Medulla oblongata (tissue), 1 donor: ENCODE measurements at regions not wholly inside any gene's neighbourhood (a gene's known extent, or its start where the extent isn't known, plus 50 kb on each side); places are given as distances from the start of the nearest gene placed in this dataset.

ENCODE experiments used
- DNase-seq: peaks from one replicate; pipeline ENCODE4 v3.0.0-alpha.2; 2015; ENCODE audit errors: extremely low spot score

GRCh38 chr2:9105601-9106337 lies 100.8 kb upstream of the ASAP2 start:
- no peak for DNase-seq

GRCh38 chr2:9103663-9104277 lies 100.3 kb upstream of the MBOAT2 start:
- no peak for DNase-seq

- DNase-seq = no peak
Measured at GRCh38 chr2:9102861-9103662, 99.6 kb upstream of the MBOAT2 start.

GRCh38 chr2:9101763-9102425 lies 98.4 kb upstream of the MBOAT2 start:
- no peak for DNase-seq

GRCh38 chr2:9100080-9100876 lies 96.8 kb upstream of the MBOAT2 start:
- no peak for DNase-seq

- no peak for DNase-seq
Measured at GRCh38 chr2:9099341-9099751, 95.9 kb upstream of the MBOAT2 start.

GRCh38 chr2:9097892-9098291 lies 94.4 kb upstream of the MBOAT2 start:
- no peak for DNase-seq

GRCh38 chr2:9097239-9097638 lies 93.8 kb upstream of the MBOAT2 start:
- DNase-seq = no peak

- DNase-seq = no peak
Measured at GRCh38 chr2:9096761-9097160, 93.3 kb upstream of the MBOAT2 start.

- peak; percentile 76 for DNase-seq
Measured at GRCh38 chr2:9095690-9096089, 92.2 kb upstream of the MBOAT2 start.

- DNase-seq = no peak
Measured at GRCh38 chr2:9095226-9095625, 91.7 kb upstream of the MBOAT2 start.

- DNase-seq = peak; percentile 23
Measured at GRCh38 chr2:9094117-9094516, 90.6 kb upstream of the MBOAT2 start.

- no peak for DNase-seq
Measured at GRCh38 chr2:9093324-9093723, 89.8 kb upstream of the MBOAT2 start.

- no peak for DNase-seq
Measured at GRCh38 chr2:9092383-9093282, 89.1 kb upstream of the MBOAT2 start.

GRCh38 chr2:9091811-9092210 lies 88.3 kb upstream of the MBOAT2 start:
- no peak for DNase-seq

GRCh38 chr2:9089831-9090230 lies 86.3 kb upstream of the MBOAT2 start:
- DNase-seq = no peak

GRCh38 chr2:9087121-9087681 lies 83.7 kb upstream of the MBOAT2 start:
- no peak for DNase-seq

GRCh38 chr2:9086465-9086864 lies 83.0 kb upstream of the MBOAT2 start:
- no peak for DNase-seq

- no peak for DNase-seq
Measured at GRCh38 chr2:9085353-9085752, 81.9 kb upstream of the MBOAT2 start.

- DNase-seq = no peak
Measured at GRCh38 chr2:9083287-9083686, 79.8 kb upstream of the MBOAT2 start.
